Trophoblast cell (in vitro differentiated cells and primary cell): ENCODE measurements at regions not wholly inside any gene's neighbourhood (a gene's known extent, or its start where the extent isn't known, plus 50 kb on each side); places are given as distances from the start of the nearest gene placed in this dataset.

Experiments used
- DNase-seq, 2 donors: peaks; one replicate each; pipeline ENCODE4 v3.0.0-alpha.2; 2016
- H2AFZ ChIP-seq: 2 replicates; pipeline ENCODE4 v1.6.1; 2013; ENCODE audit warnings: low read length, moderate library complexity, mild to moderate bottlenecking; ENCODE audit not compliant: insufficient read depth, poor library complexity
- H2AK5ac ChIP-seq: 2 replicates; pipeline ENCODE4 v1.6.1; 2013; ENCODE audit warnings: mild to moderate bottlenecking, low read length
- H2BK120ac ChIP-seq: 2 replicates; pipeline ENCODE4 v1.6.1; 2013; ENCODE audit warnings: low read length, mild to moderate bottlenecking, moderate library complexity; ENCODE audit not compliant: insufficient read depth, poor library complexity
- H2BK12ac ChIP-seq: 2 replicates; pipeline ENCODE4 v1.6.1; 2013; ENCODE audit warnings: mild to moderate bottlenecking, low read length, moderate library complexity
- H2BK5ac ChIP-seq: 2 replicates; pipeline ENCODE4 v1.6.1; 2013; ENCODE audit warnings: low read length, low read depth, moderate library complexity, mild to moderate bottlenecking; ENCODE audit not compliant: poor library complexity
- H3K14ac ChIP-seq: 2 replicates; pipeline ENCODE4 v1.6.1; 2013; ENCODE audit warnings: mild to moderate bottlenecking, low read length
- H3K18ac ChIP-seq: 2 replicates; pipeline ENCODE4 v1.6.1; 2013; ENCODE audit warnings: mild to moderate bottlenecking, low read length
- H3K23ac ChIP-seq: 2 replicates; pipeline ENCODE4 v1.6.1; 2013; ENCODE audit warnings: low read length
- H3K27ac ChIP-seq: 2 replicates; pipeline ENCODE4 v1.5.1; 2013; ENCODE audit warnings: low read depth, mild to moderate bottlenecking, inconsistent platforms, low read length, moderate library complexity
- H3K27me3 ChIP-seq: 2 replicates; pipeline ENCODE4 v1.6.1; 2013; ENCODE audit warnings: inconsistent platforms, mild to moderate bottlenecking, low read length, moderate library complexity; ENCODE audit not compliant: insufficient read depth
- H3K36me3 ChIP-seq, 2 experiments: 1 replicate in 1 of 2; 2 replicates in 1 of 2; pipeline ENCODE4 v1.6.1; 2013; ENCODE audit warnings: low read length in 2 of 2, mild to moderate bottlenecking in 2 of 2, moderate library complexity in 1 of 2; ENCODE audit not compliant: insufficient read depth in 2 of 2, control insufficient read depth in 1 of 2
- H3K4ac ChIP-seq: 2 replicates; pipeline ENCODE4 v1.6.1; 2013; ENCODE audit warnings: low read depth, mild to moderate bottlenecking, low read length, moderate library complexity
- H3K4me1 ChIP-seq, 2 experiments: 1 replicate in 1 of 2; 2 replicates in 1 of 2; pipeline ENCODE4 v1.6.1; 2013; ENCODE audit warnings: low read length in 2 of 2, mild to moderate bottlenecking in 2 of 2, moderate library complexity in 1 of 2; ENCODE audit not compliant: insufficient read depth in 2 of 2, control insufficient read depth in 1 of 2
- H3K4me2 ChIP-seq: 2 replicates; pipeline ENCODE4 v1.6.1; 2013; ENCODE audit warnings: inconsistent platforms, mild to moderate bottlenecking, low read length, moderate library complexity
- H3K4me3 ChIP-seq: 2 replicates; pipeline ENCODE4 v1.5.1; 2013; ENCODE audit warnings: mild to moderate bottlenecking, low read depth, low read length, inconsistent platforms
- H3K79me1 ChIP-seq: one replicate; pipeline ENCODE4 v1.6.1; 2013; ENCODE audit warnings: low read length
- H3K79me2 ChIP-seq: 2 replicates; pipeline ENCODE4 v1.6.1; 2013; ENCODE audit warnings: low read length, mild to moderate bottlenecking; ENCODE audit not compliant: control insufficient read depth, insufficient read depth, poor library complexity
- H3K9ac ChIP-seq: 2 replicates; pipeline ENCODE4 v1.6.1; 2013; ENCODE audit warnings: mild to moderate bottlenecking, low read length
- H3K9me3 ChIP-seq: 2 replicates; pipeline ENCODE4 v1.6.1; 2013; ENCODE audit warnings: low read depth, mild to moderate bottlenecking, control low read depth, inconsistent platforms, low read length; ENCODE audit not compliant: insufficient read depth
- H4K12ac ChIP-seq: 2 replicates; pipeline ENCODE4 v1.6.1; 2013; ENCODE audit warnings: low read depth, mild to moderate bottlenecking, low read length, moderate library complexity
- H4K8ac ChIP-seq: 2 replicates; pipeline ENCODE4 v1.6.1; 2013; ENCODE audit warnings: low read depth, mild to moderate bottlenecking, low read length, moderate library complexity
- H4K91ac ChIP-seq: one replicate; pipeline ENCODE4 v1.6.1; 2013; ENCODE audit warnings: low read depth, mild to moderate bottlenecking, low read length, moderate library complexity
- WGBS: extraction: QIAGEN DNeasy Blood & Tissue Kit; methylation state at CpG from one replicate; pipeline ENCODE4 v1.1.7; 2013; ENCODE audit warnings: missing lambda C conversion rate; ENCODE audit not compliant: insufficient read length, insufficient coverage; ENCODE audit errors: extremely low coverage; 5-methylcytosine and 5-hydroxymethylcytosine counted together

DNA sequence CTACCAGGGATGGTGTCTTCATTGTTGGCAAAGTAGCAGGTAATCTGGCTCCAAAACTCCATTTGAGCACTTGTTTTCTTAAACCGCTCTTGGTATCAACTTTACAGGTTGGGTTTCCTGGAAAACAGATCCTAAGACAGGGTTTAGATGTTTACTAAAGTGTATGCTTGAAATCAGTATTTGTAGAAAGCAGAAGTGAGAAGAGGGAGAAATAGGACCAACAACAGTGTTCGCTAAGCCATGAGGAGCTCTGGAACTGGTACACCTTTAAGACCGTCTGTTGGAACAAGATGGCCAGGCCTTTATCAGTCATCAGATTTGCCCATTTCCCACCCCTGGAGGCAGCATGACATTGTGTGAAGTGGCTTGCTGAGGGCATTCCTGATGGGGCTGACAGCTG is 171.0 kb upstream of the COL8A1 start:
- Histone ChIP-seq H2BK12ac (no peak overlapping the region), H3K79me1 (no peaks in the 10 kb centered on the region), H3K23ac (no peak overlapping the region), H3K4ac (no peak overlapping the region), H4K12ac (no peak overlapping the region), H3K4me3 (no peak overlapping the region), H3K4me1 (no peaks in the 10 kb centered on the region), H3K27ac (no peak overlapping the region), H2BK120ac (no peak overlapping the region), H3K79me2 (no peaks in the 10 kb centered on the region), H3K18ac (no peak overlapping the region), H3K14ac (no peak overlapping the region), H3K36me3 (no peaks in the 10 kb centered on the region), H2BK5ac (no peak overlapping the region), H3K9me3 (no peaks in the 10 kb centered on the region), H2AFZ (no peak overlapping the region), H4K91ac (no peak overlapping the region), H4K8ac (no peak overlapping the region), H3K4me2 (no peak overlapping the region), H3K27me3 (no peaks in the 10 kb centered on the region), H2AK5ac (no peak overlapping the region), H3K9ac (no peak overlapping the region)
- DNase-seq: no peak
- no CpG with 5 or more reads among the region's 3 CpGs for WGBS

DNA sequence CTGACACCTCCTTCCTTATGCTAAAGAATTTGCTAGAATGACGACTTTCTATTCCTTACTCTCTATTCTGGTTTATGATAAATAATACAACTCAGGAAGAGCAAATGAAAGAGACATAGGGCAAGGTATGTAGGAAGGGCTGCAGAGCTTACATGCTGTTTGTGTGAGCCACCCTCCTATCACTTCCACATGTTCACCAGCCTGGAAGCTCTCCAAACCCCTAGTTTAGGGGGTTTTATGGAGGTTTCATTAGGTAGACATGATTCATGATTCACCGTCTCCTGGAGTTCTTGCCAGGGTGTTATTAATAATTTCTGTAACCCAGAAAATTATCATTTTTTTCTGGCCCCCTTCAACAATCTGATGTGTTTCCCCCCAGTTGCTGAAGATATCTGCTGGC is 172.1 kb upstream of the COL8A1 start:
- no peak overlapping the region for H2BK120ac ChIP-seq
- no peak overlapping the region for H3K27ac ChIP-seq
- no peak overlapping the region for H4K12ac ChIP-seq
- no peak overlapping the region for H3K14ac ChIP-seq
- H2AFZ ChIP-seq: no peak overlapping the region
- no peaks in the 10 kb centered on the region for H3K27me3 ChIP-seq
- H2BK12ac ChIP-seq: no peak overlapping the region
- H2AK5ac ChIP-seq: no peak overlapping the region
- no peaks in the 10 kb centered on the region for H3K4me1 ChIP-seq
- no peak overlapping the region for H3K4me2 ChIP-seq
- no peak overlapping the region for H3K23ac ChIP-seq
- no peaks in the 10 kb centered on the region for H3K79me2 ChIP-seq
- no peaks in the 10 kb centered on the region for H3K79me1 ChIP-seq
- no peak overlapping the region for H4K8ac ChIP-seq
- no peak for DNase-seq
- no peaks in the 10 kb centered on the region for H3K36me3 ChIP-seq
- no peak overlapping the region for H4K91ac ChIP-seq
- no peak overlapping the region for H3K4ac ChIP-seq
- no CpG with 5 or more reads among the region's 2 CpGs for WGBS
- no peaks in the 10 kb centered on the region for H3K9me3 ChIP-seq
- no peak overlapping the region for H2BK5ac ChIP-seq
- no peak overlapping the region for H3K18ac ChIP-seq
- H3K4me3 ChIP-seq: no peak overlapping the region
- no peak overlapping the region for H3K9ac ChIP-seq

DNA sequence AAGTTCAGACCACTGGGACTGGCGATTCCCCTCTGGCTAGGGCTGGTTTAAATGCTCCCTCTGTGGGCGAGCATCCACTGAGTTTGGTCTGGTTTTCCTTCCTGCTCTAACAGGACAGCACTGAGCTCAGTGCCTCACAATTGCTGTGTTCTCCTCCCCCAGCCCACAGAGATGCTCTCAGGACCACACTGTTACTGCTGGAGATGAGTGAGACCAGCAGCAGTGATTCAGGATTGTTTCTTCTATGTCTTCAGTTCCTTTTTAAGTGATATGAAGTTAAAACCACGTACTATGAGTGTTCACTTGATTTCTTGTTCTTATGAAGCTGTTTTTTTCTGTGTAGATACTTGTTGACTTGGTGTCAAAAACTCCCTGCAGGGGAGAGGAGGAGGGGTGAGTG is 180.4 kb upstream of the COL8A1 start:
- no CpG with 5 or more reads among the region's 3 CpGs for WGBS
- Histone ChIP-seq H3K14ac (no peak overlapping the region), H3K9me3 (no peaks in the 10 kb centered on the region)

DNA sequence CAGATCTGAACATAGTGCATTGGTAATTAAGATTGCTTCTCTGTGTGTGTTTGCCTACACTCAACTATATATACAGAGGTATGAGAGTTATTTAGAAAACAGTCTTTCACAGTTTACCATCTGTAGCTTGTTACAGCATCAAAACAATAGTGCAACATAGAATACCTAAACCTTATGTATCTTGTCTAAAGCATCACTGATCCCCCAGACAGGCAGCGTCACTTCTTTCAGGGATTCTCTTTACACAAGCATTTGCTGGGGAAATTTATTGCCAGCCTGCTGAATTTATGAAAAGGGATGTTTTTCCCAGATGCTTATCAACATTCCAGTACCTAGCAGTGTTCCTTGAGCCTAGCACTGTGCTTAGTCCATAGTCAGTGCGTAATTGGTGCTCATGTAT is 195.8 kb upstream of the COL8A1 start:
- no peak overlapping the region for H2BK12ac ChIP-seq
- DNase-seq: no peak
- no peak overlapping the region for H3K23ac ChIP-seq
- H3K18ac ChIP-seq: no peak overlapping the region
- H3K4me1 ChIP-seq: no peaks in the 10 kb centered on the region
- H4K12ac ChIP-seq: no peak overlapping the region
- H3K27ac ChIP-seq: no peak overlapping the region
- no peak overlapping the region for H3K4ac ChIP-seq
- no peak overlapping the region for H3K4me2 ChIP-seq
- no peak overlapping the region for H4K8ac ChIP-seq
- H3K4me3 ChIP-seq: no peak overlapping the region
- no peaks in the 10 kb centered on the region for H3K27me3 ChIP-seq
- no peaks in the 10 kb centered on the region for H3K79me1 ChIP-seq
- no peak overlapping the region for H2AK5ac ChIP-seq
- WGBS: no CpG with 5 or more reads among the region's 2 CpGs
- H3K36me3 ChIP-seq: no peaks in the 10 kb centered on the region
- no peak overlapping the region for H2BK120ac ChIP-seq
- no peak overlapping the region for H2AFZ ChIP-seq
- no peak overlapping the region for H4K91ac ChIP-seq
- H2BK5ac ChIP-seq: no peak overlapping the region
- H3K79me2 ChIP-seq: no peaks in the 10 kb centered on the region
- no peak overlapping the region for H3K9ac ChIP-seq
- peaks cover 6% of the 10 kb centered on the region for H3K9me3 ChIP-seq
- H3K14ac ChIP-seq: no peak overlapping the region

More for the DNA sequence above, 180.4 kb upstream of the COL8A1 start:
- H3K9ac ChIP-seq: no peak overlapping the region
- no peak overlapping the region for H3K4me2 ChIP-seq
- no peak overlapping the region for H3K4ac ChIP-seq
- no peaks in the 10 kb centered on the region for H3K36me3 ChIP-seq
- H3K4me3 ChIP-seq: no peak overlapping the region
- H2BK120ac ChIP-seq: no peak overlapping the region
- H2BK12ac ChIP-seq: no peak overlapping the region
- no peak overlapping the region for H3K23ac ChIP-seq
- H4K12ac ChIP-seq: no peak overlapping the region
- no peak overlapping the region for H4K8ac ChIP-seq
- H3K79me1 ChIP-seq: no peaks in the 10 kb centered on the region
- H4K91ac ChIP-seq: no peak overlapping the region
- no peaks in the 10 kb centered on the region for H3K79me2 ChIP-seq
- H3K27me3 ChIP-seq: no peaks in the 10 kb centered on the region
- no peaks in the 10 kb centered on the region for H3K4me1 ChIP-seq
- H2BK5ac ChIP-seq: no peak overlapping the region
- no peak overlapping the region for H2AFZ ChIP-seq
- H3K18ac ChIP-seq: no peak overlapping the region
- DNase-seq: no peak
- no peak overlapping the region for H3K27ac ChIP-seq
- no peak overlapping the region for H2AK5ac ChIP-seq
